PFSK-1 (cell line): ENCODE measurements at regions not wholly inside any gene's neighbourhood (a gene's known extent, or its start where the extent isn't known, plus 50 kb on each side); places are given as distances from the start of the nearest gene placed in this dataset.

Experiments used
- FOXP2 ChIP-seq: optimal IDR thresholded peaks from 2 replicates; pipeline ENCODE3; 2011; ENCODE audit warnings: borderline replicate concordance, control low read depth, inconsistent platforms; ENCODE audit not compliant: insufficient read depth; ENCODE audit errors: extremely low read length, extremely low read depth
- POLR2AphosphoS5 ChIP-seq: IDR thresholded peaks from 2 replicates; pipeline ENCODE4 v1.6.1; 2012; ENCODE audit warnings: low read depth, mild to moderate bottlenecking, control low read depth, low read length, moderate library complexity
- SIN3A ChIP-seq: IDR thresholded peaks from 2 replicates; pipeline ENCODE4 v1.6.1; 2012; ENCODE audit warnings: mild to moderate bottlenecking, low read length, moderate library complexity, borderline replicate concordance; ENCODE audit not compliant: insufficient read depth
- TAF1 ChIP-seq: IDR thresholded peaks from 2 replicates; pipeline ENCODE4 v1.6.1; 2012; ENCODE audit warnings: low read length, control low read depth, borderline replicate concordance; ENCODE audit not compliant: insufficient read depth
- TF ChIP-seq, protein P1 (sequence below), 2 experiments: IDR thresholded peaks; 2 replicates each; pipeline versions ENCODE4 v1.6.1 to v1.8.0; 2011 to 2012; ENCODE audit warnings: low read depth in 2 of 2, low read length in 2 of 2, control low read depth in 1 of 2, inconsistent platforms in 1 of 2, mild to moderate bottlenecking in 1 of 2, moderate library complexity in 1 of 2; ENCODE audit not compliant: insufficient read depth in 1 of 2

DNA sequence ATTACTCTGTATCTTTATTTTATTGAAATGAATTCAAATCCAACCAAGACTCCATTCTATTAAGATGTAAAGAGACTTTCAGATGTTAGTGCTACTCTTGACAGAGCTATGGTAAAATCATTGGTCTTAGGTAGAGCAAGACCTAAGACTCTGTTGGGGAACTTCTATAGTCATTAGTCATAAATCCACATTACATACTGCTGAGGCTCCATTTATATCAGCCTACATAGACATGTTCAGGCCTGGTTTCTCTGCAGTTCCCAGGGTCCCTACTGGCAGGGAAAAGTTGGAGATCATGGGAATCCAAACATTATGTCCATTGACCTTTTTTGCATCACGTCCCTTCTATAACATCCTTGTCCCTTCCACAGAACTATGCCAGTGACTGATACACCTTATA is 580.4 kb upstream of the ZEB2 start:
- TF ChIP-seq POLR2AphosphoS5 (no peak), TAF1 (no peak), SIN3A (no peak), FOXP2 (no peak)
- TF ChIP-seq, protein P1, sequence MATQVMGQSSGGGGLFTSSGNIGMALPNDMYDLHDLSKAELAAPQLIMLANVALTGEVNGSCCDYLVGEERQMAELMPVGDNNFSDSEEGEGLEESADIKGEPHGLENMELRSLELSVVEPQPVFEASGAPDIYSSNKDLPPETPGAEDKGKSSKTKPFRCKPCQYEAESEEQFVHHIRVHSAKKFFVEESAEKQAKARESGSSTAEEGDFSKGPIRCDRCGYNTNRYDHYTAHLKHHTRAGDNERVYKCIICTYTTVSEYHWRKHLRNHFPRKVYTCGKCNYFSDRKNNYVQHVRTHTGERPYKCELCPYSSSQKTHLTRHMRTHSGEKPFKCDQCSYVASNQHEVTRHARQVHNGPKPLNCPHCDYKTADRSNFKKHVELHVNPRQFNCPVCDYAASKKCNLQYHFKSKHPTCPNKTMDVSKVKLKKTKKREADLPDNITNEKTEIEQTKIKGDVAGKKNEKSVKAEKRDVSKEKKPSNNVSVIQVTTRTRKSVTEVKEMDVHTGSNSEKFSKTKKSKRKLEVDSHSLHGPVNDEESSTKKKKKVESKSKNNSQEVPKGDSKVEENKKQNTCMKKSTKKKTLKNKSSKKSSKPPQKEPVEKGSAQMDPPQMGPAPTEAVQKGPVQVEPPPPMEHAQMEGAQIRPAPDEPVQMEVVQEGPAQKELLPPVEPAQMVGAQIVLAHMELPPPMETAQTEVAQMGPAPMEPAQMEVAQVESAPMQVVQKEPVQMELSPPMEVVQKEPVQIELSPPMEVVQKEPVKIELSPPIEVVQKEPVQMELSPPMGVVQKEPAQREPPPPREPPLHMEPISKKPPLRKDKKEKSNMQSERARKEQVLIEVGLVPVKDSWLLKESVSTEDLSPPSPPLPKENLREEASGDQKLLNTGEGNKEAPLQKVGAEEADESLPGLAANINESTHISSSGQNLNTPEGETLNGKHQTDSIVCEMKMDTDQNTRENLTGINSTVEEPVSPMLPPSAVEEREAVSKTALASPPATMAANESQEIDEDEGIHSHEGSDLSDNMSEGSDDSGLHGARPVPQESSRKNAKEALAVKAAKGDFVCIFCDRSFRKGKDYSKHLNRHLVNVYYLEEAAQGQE (IDR thresholded peaks at IDR 0.05; ENCODE audit: insufficient read depth in 1 of 2, low read depth in 2 of 2, low read length in 2 of 2), result no peak
